ENCODE measurements at regions not wholly inside any gene's neighbourhood (a gene's known extent, or its start where the extent isn't known, plus 50 kb on each side); places are given as distances from the start of the nearest gene placed in this dataset.

- no peak for TF ChIP-seq EZH2phosphoT487 (IDR thresholded peaks at IDR 0.05; ENCODE audit: borderline replicate concordance)
- no peak for TF ChIP-seq ZNF274 (IDR thresholded peaks at IDR 0.05; ENCODE audit: low read depth, low read length)
- no peak for TF ChIP-seq JUND (IDR thresholded peaks at IDR 0.05)
- no peak for TF ChIP-seq TCF7L2 (IDR thresholded peaks at IDR 0.05; ENCODE audit: borderline replicate concordance, extremely low read depth, insufficient read depth, insufficient read length)
- no peak for TF ChIP-seq ZFX (IDR thresholded peaks at IDR 0.05)
- TF ChIP-seq MAX (IDR thresholded peaks at IDR 0.05): no peak
- TF ChIP-seq, protein P1, sequence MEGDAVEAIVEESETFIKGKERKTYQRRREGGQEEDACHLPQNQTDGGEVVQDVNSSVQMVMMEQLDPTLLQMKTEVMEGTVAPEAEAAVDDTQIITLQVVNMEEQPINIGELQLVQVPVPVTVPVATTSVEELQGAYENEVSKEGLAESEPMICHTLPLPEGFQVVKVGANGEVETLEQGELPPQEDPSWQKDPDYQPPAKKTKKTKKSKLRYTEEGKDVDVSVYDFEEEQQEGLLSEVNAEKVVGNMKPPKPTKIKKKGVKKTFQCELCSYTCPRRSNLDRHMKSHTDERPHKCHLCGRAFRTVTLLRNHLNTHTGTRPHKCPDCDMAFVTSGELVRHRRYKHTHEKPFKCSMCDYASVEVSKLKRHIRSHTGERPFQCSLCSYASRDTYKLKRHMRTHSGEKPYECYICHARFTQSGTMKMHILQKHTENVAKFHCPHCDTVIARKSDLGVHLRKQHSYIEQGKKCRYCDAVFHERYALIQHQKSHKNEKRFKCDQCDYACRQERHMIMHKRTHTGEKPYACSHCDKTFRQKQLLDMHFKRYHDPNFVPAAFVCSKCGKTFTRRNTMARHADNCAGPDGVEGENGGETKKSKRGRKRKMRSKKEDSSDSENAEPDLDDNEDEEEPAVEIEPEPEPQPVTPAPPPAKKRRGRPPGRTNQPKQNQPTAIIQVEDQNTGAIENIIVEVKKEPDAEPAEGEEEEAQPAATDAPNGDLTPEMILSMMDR (IDR thresholded peaks at IDR 0.05 in 2 of 3, conservative IDR thresholded peaks at IDR 0.05 in 1 of 3; ENCODE audit: borderline replicate concordance in 1 of 3, insufficient read depth in 1 of 3, low read depth in 2 of 3, low read length in 2 of 3): no peak
- TF ChIP-seq SP1 (IDR thresholded peaks at IDR 0.05; ENCODE audit: low read depth): no peak
Observed at GRCh38 chr7:13717031-13717430, 272.4 kb downstream of the ETV1 start (continued).

DNA sequence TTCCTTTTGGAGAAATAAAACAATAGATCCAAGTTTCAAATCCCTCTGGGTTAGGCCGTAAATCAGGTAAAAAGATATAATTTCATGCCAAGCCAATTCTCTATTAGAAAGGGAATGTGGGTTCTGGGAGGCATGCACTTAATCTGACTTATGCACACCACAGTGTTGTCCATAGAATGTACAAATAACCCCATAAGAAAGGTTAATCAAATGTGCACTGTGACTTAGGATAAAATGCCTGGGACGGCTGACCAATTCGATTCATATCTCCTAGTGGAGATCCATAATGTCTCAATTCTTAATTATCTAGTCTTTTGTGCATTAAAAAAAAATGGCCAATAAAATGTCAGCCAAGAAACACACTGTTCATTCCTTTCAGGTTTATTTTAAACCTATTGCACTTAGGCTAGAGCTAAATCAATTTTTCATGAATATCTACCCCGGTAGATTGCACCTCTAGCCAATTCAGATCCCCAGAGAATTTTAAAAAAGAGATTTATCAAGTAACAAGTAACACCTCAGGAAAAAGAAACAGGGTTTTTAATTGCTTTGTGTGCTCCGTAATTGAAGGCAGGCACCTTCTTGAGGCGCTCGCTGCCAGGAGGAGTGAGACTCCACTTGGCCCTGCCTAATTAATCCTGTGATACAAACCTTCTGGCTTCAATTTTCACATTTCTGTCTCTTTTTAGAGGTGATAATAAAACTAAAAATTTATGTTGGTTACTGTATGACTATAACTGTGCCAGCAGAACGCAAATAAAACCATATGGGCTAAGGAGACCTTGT, 265.1 kb downstream of the ETV1 start:
- no peak overlapping the region for H2AFZ ChIP-seq (ENCODE audit: low read depth, low read length, poor library complexity, severe bottlenecking)
- no peak overlapping the region for H3K27ac ChIP-seq (ENCODE audit: low read depth, low read length)
- RAD21 ChIA-PET (ENCODE audit: low non-redundant PET in 1 of 2, low total read pairs in 2 of 2, uncharacterized antibody in 2 of 2, unreplicated experiment in 2 of 2): no interaction called here
- BruUV-seq (replicated peaks): no TSS peak
- DNase-seq (ENCODE audit: low read depth, low spot score) (no peak), ATAC-seq (no peak)
- H3K9me3 ChIP-seq (ENCODE audit: control insufficient read depth in 1 of 2, insufficient read depth in 1 of 2, low read depth in 1 of 2, low read length in 2 of 2): 0 out of 4 replicates have a peak, but pooled peaks cover 0 to 3% of the 10 kb centered on the region in 2 experiments
- intact Hi-C loops (cut with micrococcal nuclease): no loop called here
- H3K9ac ChIP-seq (ENCODE audit: low read length): no peak overlapping the region
- CTCF ChIA-PET: interaction anchor here (0.8 to 1.0 kb wide), 5 partner anchors 19 to 967 kb away, joined by 3 to 4 read pairs (median 3); no protein-coding TSS in a partner anchor
- H3K4me3 ChIP-seq (replicated peaks in 1 of 2; ENCODE audit: low read depth in 1 of 2, low read length in 2 of 2): no peak overlapping the region
- no peaks in the 10 kb centered on the region for H3K36me3 ChIP-seq (ENCODE audit: control insufficient read depth in 1 of 2, insufficient read depth in 2 of 2, low read length in 2 of 2)
- no peaks in the 10 kb centered on the region for H4K20me1 ChIP-seq (ENCODE audit: insufficient read depth)
- H3K79me2 ChIP-seq (ENCODE audit: insufficient read depth, low read length): no peaks in the 10 kb centered on the region
- H3K9me2 ChIP-seq (ENCODE audit: insufficient read depth): no peaks in the 10 kb centered on the region
- H3K27me3 ChIP-seq (ENCODE audit: insufficient read depth, low read length): no peaks in the 10 kb centered on the region
- H3K4me2 ChIP-seq (ENCODE audit: low read length): no peak overlapping the region
- POLR2A ChIA-PET: no interaction called here
- H3K4me1 ChIP-seq (ENCODE audit: control insufficient read depth in 1 of 2, insufficient read depth in 2 of 2, low read length in 2 of 2): no peaks in the 10 kb centered on the region
- TF ChIP-seq POLR2AphosphoS5 (IDR thresholded peaks at IDR 0.05; ENCODE audit: low read depth, low read length) (no peak), MAX (IDR thresholded peaks at IDR 0.05) (no peak), TCF7L2 (IDR thresholded peaks at IDR 0.05; ENCODE audit: borderline replicate concordance, extremely low read depth, insufficient read depth, insufficient read length) (no peak), EGR1 (IDR thresholded peaks at IDR 0.05; ENCODE audit: low read depth) (no peak), EZH2 (IDR thresholded peaks at IDR 0.05) (no peak), CBX3 (IDR thresholded peaks at IDR 0.05; ENCODE audit: low read depth) (no peak), YY1 (IDR thresholded peaks at IDR 0.05; ENCODE audit: extremely low read depth, insufficient replicate concordance, low read depth, low read length) (no peak), ZNF274 (IDR thresholded peaks at IDR 0.05; ENCODE audit: low read depth, low read length) (no peak), JUND (IDR thresholded peaks at IDR 0.05) (no peak), SIN3A (IDR thresholded peaks at IDR 0.05; ENCODE audit: low read depth) (no peak), SRF (IDR thresholded peaks at IDR 0.05; ENCODE audit: low read depth) (no peak), EZH2phosphoT487 (IDR thresholded peaks at IDR 0.05; ENCODE audit: borderline replicate concordance) (no peak), ELF1 (IDR thresholded peaks at IDR 0.05; ENCODE audit: borderline replicate concordance, low read depth) (no peak)
- TF ChIP-seq, protein P1 (IDR thresholded peaks at IDR 0.05 in 2 of 3, conservative IDR thresholded peaks at IDR 0.05 in 1 of 3; ENCODE audit: borderline replicate concordance in 1 of 3, insufficient read depth in 1 of 3, low read depth in 2 of 3, low read length in 2 of 3): no peak

Data from HCT116 (cell line).